ENCODE measurements at regions not wholly inside any gene's neighbourhood (a gene's known extent, or its start where the extent isn't known, plus 50 kb on each side); places are given as distances from the start of the nearest gene placed in this dataset.

GRCh38 chr15:69664572-69665571 is 212.3 kb downstream of the RPLP1 start:
- 47 to 51% methylated on average over 13 to 17 of the region's 28 CpGs for WGBS, 2 donors (ENCODE audit: low coverage in 1 of 2)
- ATAC-seq, result no peak
- no peaks in the 10 kb centered on the region for H3K36me3 ChIP-seq
- H3K4me1 ChIP-seq, result peaks cover 0 to 36% (median 0%) of the 10 kb centered on the region in 3 donors
- no peak overlapping the region for H3K4me3 ChIP-seq
- no peak overlapping the region for H3K27ac ChIP-seq
- H3K27me3 ChIP-seq, result peaks cover 54% of the 10 kb centered on the region
- TF ChIP-seq CTCF (IDR thresholded peaks at IDR 0.05), result no peak
- no peak for TF ChIP-seq POLR2A (IDR thresholded peaks at IDR 0.05)
- no peak for TF ChIP-seq EP300 (IDR thresholded peaks at IDR 0.05)
- TF ChIP-seq POLR2AphosphoS5 (IDR thresholded peaks at IDR 0.05), result no peak
- H3K9me3 ChIP-seq, result no peaks in the 10 kb centered on the region

GRCh38 chr15:69665641-69666111 is 213.1 kb downstream of the RPLP1 start:
- peaks cover 46% of the 10 kb centered on the region for H3K27me3 ChIP-seq
- no peak overlapping the region for H3K27ac ChIP-seq
- TF ChIP-seq CTCF (IDR thresholded peaks at IDR 0.05) (no peak), POLR2AphosphoS5 (IDR thresholded peaks at IDR 0.05) (no peak), POLR2A (IDR thresholded peaks at IDR 0.05) (no peak)
- peaks cover 0 to 36% (median 0%) of the 10 kb centered on the region in 3 donors for H3K4me1 ChIP-seq
- no peak overlapping the region for H3K4me3 ChIP-seq
- 47 to 83% methylated on average over 1 to 5 of the region's 10 CpGs for WGBS, 2 donors (ENCODE audit: low coverage in 1 of 2)
- no peaks in the 10 kb centered on the region for H3K9me3 ChIP-seq
- H3K36me3 ChIP-seq, result no peaks in the 10 kb centered on the region
- no peak for ATAC-seq

- no peaks in the 10 kb centered on the region for H3K9me3 ChIP-seq
- H3K27ac ChIP-seq, result no peak overlapping the region
- H3K36me3 ChIP-seq, result no peaks in the 10 kb centered on the region
- TF ChIP-seq POLR2AphosphoS5 (IDR thresholded peaks at IDR 0.05), result no peak
- no peak for TF ChIP-seq CTCF (IDR thresholded peaks at IDR 0.05)
- TF ChIP-seq POLR2A (IDR thresholded peaks at IDR 0.05), result no peak
- no peak for TF ChIP-seq EP300 (IDR thresholded peaks at IDR 0.05)
- H3K4me3 ChIP-seq, result no peak overlapping the region
- ATAC-seq, result peak; percentile 37
- H3K4me1 ChIP-seq, result peaks cover 0 to 36% (median 0%) of the 10 kb centered on the region in 3 donors
- peaks cover 38% of the 10 kb centered on the region for H3K27me3 ChIP-seq
- WGBS, 2 donors (ENCODE audit: low coverage in 1 of 2), result 78 to 90% methylated on average over 4 to 5 of the region's 10 CpGs
Measured at GRCh38 chr15:69666441-69666882, 213.8 kb downstream of the RPLP1 start.

GRCh38 chr15:69666921-69667811 is 214.5 kb downstream of the RPLP1 start:
- 49 to 69% methylated on average over 2 to 4 of the region's 19 CpGs for WGBS, 2 donors (ENCODE audit: low coverage in 1 of 2)
- no peak overlapping the region for H3K4me3 ChIP-seq
- ATAC-seq, result no peak
- H3K4me1 ChIP-seq, result peaks cover 0 to 36% (median 0%) of the 10 kb centered on the region in 3 donors
- peaks cover 34% of the 10 kb centered on the region for H3K27me3 ChIP-seq
- no peaks in the 10 kb centered on the region for H3K36me3 ChIP-seq
- TF ChIP-seq CTCF (IDR thresholded peaks at IDR 0.05) (no peak), POLR2A (IDR thresholded peaks at IDR 0.05) (no peak), EP300 (IDR thresholded peaks at IDR 0.05) (no peak), POLR2AphosphoS5 (IDR thresholded peaks at IDR 0.05) (no peak)
- H3K9me3 ChIP-seq, result no peaks in the 10 kb centered on the region
- H3K27ac ChIP-seq, result peak overlapping the region in 1 of 4 donors; percentile 38

All from gastroesophageal sphincter (tissue), 4 donors.